Hematopoietic multipotent progenitor cell treated with erythropoietin and hydrocortisone succinate and interleukin-3 and kit ligand, for 17 days (in vitro differentiated cells): ENCODE measurements at regions not wholly inside any gene's neighbourhood (a gene's known extent, or its start where the extent isn't known, plus 50 kb on each side); places are given as distances from the start of the nearest gene placed in this dataset.
"Not testable (repeated sequence)": the region's sequence is repeated elsewhere in the genome, so short reads cannot be mapped to it uniquely, and the experiment has no call there.

ENCODE experiments used
- DNase-seq: peaks from one replicate; pipeline ENCODE4 v3.0.0-alpha.2; 2015; ENCODE audit warnings: low spot score

DNA sequence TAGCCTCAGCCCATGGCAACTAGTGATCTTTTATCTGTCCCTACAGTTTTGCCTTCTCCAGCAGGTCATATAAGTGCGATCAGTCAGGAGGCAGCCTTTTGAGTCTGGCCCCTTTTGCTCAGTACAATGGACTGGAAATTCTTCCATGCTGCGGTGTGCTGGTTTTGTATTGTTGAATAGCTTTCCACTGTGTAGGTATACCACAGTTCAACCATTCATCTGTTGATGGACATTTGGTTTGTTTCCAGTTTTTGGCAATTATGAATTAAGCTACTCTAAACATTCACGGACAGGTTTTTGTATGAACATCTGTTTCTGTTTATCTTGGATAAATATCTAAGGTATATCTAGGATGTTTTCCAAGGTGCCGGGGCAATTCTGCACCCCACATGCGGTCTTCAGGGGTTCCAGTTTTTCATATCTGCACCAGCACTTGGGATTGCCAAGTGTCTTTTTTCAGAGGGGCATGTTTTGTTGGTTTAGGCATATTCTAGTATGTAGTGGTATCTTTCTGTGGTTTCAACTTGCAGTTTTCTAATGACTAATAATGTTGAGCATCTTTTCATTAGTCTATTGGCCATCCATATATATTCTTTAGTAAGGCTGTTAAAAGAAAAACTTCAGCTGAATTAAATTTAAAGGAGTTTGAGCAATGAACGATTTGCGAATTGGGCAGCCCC is 141.0 kb downstream of the TFAP2C start:
- no peak for DNase-seq

DNA sequence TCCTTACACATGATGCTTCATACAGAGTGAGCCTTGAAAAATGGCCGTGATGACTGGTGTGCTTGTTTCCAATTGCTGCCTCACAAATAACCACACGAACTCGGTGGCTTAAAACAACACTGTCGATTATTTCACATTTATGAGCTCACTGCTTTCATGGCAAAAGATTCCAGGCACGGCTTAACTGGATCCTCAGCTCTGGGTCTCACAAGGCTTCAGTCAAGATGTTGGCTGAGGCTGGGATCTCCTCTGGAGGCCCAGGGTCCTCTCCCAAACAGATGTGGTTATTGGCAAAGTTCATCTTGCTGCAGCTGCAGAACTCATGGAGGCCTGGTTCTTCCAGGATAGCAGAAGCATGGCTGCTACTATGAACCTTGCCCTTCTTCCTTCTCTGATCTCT is 144.6 kb downstream of the TFAP2C start:
- DNase-seq, result no peak

DNA sequence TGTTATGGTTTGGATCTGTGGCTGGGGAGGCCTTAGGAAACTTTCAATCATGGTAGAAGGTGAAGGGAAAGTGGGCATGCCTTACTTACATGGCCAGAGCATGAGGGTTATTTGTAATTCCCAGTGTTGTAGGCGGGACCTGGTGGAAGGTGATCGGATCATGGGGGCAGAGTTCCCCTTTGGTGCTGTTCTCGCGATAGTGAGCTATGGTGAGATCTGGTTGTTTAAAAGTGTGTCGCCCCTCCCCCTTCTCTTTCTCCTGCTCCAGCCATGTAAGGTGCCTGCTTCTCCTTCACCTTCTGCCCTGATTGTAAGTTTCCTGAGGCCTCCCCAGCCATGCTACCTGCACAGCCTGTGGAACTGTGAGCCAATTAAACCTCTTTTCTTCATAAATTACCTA is 145.8 kb downstream of the TFAP2C start:
- no peak for DNase-seq

DNA sequence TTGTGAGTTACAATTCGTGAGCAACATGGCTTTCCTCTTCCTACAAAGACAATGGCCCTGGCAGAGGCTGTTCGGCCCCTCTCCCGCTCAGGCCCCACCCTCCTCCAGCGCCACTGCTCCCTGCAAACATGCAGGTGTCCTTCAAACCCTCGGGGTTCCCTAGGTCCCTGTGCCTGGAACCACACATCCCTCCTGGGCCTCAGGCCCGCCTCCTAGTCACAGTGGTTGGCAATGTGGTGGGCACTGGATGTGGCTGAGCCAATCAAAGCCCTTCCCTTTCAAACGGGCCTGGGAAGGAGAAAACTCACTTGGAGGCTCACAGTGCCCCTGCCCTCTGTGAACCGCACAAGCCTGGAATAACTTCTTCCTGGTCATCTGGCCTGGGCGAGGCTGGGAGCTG is 147.2 kb downstream of the TFAP2C start:
- no peak for DNase-seq

DNA sequence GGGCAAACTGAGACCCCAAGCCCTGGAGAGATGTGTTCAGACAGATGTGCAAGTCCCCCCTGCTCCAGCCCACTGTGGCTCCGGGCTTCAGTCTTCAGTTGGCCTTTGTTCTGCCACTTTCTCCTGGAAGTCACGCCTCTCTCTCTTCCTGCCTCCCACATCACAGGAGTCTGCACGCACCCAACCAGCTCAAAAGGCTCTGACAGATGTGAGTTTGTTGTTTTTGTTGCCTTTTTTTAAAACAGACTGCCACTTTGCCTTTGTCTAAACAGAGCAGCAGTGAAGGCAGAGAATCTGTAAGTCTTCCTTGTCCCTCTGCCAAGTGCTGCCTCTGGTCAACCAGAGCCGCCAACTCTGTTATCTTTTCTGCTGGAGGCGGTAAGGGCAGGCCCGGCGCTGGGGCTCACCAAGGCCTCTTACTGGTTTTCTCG is 149.7 kb downstream of the TFAP2C start:
- no peak for DNase-seq

DNA sequence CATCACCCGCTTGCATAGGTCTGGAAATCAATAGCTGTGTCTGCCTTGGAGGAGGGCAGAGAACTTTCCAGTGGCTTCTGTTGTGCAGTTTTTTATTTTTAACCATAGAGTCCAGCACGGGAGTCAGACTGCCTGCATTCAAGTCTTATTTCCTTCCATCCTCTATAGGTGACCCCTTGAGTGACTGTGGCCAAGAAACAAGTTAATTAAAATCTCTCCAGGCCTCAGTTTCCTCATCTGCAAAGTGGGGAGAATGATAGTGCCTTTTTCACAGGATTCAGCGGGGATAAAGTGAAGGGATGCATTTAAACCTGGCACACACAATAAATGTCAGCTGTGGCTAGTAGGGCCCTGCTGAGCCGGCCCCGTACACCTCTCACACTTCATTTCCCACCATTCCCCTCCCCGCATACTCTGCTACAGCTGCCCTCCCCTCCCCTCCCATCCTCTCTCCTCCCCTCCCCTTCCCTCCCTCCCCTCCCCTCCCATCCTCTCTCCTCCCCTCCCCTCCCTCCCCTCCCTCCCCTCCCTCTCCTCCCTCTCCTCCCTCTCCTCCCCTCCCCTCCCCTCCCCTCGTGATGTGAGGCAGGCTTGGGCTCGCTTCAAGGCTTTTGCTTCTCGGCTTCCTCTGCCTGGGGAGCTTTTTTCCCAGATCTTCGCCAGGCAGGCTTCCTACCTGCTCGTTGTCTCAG is 150.5 kb downstream of the TFAP2C start:
- no peak for DNase-seq

DNA sequence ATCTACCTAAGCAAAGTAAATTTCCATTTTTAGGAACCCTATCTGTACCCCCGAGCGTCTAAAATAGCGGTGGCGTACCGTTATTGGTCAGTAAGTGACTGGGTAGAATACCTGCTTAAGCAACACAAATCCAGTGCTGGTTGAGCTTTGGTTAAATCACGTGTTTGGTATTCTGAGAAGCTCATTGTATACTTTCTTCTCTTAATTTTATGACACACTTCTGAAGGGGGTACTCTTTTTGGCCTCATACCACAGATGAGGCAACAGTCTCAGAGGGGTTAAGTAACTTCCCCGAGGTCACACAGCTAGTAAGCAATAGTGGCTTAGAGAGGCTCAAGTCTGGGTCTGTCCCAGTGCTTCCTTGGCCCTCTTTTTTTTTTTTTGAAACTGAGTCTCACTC is 151.2 kb downstream of the TFAP2C start:
- DNase-seq, result no peak

DNA sequence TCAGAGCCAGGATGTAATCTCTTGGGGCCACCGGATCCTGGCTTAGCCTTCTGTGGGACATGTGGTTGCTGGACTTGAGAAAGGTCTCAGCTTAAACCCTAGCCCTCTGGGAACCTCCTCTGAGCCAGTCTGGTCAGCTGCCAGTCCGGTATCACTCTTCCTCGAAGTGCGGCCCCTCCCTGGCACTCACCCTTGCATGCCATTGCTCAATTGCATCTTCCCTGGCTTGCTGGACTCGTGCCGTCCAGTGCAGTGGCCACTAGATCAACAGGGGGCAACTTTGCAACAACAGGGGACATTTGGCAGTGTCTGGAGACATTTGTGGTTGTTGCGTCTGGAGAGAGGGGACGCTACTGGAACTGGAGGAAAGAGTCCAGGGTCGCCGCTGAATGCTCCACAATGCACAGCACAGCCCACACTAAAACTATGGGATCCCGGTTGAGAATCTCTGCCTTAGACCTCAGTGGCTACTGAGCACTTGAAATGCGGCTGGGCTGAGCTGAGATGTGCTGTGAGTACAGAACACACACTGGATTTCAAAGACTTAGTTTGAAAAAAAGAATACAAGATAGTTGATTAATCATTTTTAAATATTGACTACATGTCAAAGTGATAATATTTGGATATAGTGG is 152.1 kb downstream of the TFAP2C start:
- DNase-seq, result no peak

DNA sequence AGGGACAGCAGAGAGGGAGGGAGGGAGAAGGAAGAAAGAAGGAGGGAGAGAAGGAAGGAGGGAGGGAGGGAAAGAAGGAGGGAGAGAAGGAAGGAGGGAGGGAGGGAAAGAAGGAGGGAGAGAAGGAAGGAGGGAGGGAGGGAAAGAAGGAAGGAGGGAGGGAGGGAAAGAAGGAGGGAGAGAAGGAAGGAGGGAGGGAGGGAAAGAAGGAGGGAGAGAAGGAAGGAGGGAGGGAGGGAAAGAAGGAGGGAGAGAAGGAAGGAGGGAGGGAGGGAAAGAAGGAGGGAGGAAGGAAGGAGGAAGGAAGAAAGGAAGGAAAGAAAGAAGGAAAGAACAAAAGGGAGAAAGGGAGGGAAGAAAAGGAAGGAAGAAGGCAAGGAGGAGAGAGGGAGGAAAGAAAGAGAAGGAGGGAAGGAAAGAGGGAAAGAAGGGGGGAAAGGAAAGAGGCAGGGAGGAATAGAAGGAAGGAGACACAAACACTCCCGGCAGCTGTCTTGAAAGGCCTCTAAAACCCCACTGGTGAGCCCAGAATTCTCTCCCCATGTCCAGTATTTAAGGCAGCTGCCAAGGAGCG is 153.0 kb downstream of the TFAP2C start:
- not testable (repeated sequence) for DNase-seq

DNA sequence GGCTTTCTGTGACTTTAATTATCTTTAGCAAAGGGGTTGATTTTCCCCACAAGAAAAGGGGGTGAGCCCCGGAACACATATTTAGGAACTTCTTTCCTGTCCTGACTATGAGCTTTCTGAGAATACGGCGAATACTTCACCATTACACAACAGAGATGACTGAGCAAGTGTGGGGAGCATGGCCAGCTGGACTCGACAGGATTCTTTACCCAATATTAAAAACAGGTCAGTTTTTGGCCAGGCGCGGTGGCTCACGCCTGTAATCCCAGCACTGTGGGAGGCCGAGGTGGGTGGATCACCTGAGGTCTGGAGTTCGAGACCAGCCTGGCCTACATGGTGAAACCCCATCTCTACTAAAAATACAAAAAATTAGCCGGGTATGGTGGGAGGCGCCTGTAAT is 153.7 kb downstream of the TFAP2C start:
- DNase-seq, result not testable (repeated sequence)

DNA sequence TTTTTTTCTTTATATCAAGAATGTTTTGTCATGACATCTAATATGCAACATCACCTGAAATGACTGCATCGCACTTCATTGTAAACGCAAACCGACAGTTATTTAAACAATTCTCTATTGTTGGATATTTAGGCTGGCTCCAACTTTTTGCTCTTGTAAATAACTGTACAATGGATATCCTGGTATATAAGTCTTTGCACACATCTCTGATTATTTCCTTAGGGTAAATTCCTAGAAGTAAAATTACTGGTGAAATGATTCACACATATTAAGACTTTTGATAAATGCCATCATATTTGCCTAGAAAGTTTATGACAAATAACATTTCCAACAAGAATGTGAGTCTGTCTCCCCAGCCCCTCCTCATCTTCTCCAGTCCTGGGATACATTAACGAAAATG is 154.7 kb downstream of the TFAP2C start:
- no peak for DNase-seq

DNA sequence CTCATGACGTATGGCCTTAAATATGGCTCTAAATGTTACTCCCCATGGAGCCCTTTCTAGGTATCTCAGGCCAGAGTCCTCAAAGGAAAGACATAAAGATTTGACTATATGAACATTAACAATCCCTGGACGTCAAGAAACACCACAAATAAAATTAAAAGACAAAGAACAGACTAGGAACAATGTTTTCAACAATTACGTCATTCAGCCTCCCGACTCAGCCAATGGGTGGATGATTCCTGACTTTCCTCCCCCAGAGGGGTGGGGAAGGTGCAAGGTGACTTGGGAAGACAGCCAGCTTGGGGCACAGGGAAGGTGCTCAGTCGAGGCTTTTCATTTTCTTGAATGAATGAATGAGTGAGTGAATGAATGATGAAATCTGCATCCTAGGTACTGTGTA is 157.4 kb downstream of the TFAP2C start:
- DNase-seq, result no peak

DNA sequence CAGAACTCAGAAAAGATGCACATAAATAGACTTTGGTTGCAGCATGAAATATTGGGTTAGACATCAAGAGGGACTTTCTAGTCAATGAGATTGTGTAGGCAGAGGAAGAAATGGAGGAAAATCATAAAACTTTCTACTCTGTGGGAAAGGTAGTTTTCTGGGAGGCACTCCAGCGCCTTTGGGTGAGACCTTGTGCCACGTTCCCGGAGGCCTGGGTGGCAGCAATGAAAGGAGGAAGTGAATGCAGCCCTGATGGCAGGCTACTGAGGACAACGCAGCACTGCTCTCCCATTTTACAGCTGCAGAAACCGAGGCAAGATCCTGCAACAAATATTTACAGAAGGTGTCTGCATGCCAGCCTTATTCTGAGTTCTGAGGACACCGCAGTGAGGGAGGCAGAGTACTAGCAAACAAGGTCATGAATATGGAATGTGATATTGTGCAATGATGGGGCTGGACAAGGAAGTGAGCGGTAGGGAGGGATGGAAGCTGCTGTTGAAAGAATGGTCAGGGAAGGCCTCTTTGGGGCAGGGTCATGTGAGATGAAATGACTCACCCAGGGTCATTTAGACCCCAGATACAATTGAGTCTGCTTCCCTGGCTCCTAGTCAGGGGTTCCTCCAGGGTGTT is 159.1 kb downstream of the TFAP2C start:
- no peak for DNase-seq

DNA sequence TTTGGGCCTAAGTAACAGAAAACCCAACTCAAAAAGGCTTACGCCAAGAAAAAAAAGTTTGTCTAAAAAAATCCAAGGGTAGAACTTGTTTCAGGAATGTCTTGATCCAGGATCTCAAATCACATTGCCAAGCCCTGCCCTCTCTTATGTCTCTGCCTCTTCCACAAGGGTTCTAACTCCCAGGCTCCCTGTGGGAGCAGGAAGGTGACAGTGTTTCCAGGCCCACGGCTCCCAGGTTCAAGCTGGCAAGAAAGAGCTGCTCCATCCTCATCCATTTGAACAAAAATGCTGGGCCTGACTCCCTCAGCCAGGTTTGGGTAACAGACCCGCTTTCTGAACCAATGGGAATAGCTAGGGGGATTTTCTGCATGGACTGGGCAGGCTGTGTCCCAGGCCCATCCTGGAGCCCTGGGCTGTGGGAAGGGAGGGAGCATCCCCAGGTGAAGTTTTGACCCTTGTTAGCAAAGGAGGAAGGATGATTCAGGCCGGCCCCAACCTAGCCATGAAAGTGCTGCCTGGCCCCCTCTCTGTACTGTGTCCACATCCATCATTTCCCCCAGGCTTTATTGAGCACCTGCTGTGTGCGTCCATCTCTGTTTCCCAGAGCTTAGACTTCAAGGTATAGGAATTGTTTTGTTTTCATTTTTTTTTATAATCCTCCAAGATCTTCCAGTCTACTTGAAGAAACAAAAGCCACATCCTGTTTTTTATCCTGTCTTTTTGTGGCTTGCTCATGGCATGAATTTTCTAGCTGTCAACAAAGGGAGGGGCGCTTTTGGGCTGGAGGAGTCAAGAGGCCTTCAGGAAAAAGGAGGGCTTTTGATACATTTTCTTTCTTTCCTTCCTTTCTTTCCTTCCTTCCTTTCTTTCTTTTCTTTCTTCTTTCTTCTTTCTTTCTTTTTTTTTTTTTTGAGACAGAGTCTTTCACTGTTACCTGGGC is 159.8 kb downstream of the TFAP2C start:
- no peak for DNase-seq

DNA sequence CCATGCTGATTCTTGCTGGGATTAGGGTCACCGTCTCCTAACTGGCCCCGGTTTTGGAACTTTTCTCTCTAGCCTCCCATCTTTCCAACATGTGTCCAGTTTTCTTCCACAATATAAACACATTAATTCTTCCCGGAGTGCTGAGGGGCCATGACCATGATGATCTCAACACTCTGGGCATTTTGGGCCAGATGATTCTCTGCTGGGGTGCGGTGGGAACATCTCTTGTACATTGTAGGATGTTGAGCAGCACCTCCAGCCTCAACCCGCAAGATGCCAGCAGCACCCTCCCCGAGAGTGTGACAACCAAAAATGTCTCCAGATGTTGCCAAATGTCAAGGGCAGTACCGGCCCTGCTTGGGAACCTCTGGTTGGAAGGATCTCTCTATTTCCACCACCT is 164.8 kb downstream of the TFAP2C start:
- DNase-seq, result no peak

DNA sequence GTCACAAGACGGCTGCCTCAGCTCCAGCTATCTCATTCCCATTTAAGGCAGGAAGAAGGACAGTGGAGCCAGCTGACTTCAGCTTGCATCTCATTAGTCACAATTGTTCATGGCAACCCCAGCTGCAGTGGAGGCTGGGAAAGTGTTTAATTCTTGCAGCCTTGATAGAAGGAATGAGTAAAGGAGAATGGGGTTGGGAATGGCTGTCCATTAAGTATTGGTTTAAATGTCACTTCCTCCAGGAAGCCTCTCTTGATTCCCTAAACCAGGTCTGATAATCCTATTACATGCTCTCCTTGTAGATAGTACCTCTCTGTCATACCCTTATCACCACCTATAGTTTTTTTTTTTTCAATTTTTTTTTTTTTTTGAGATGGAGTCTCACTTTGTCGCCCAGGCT is 166.4 kb downstream of the TFAP2C start:
- no peak for DNase-seq

DNA sequence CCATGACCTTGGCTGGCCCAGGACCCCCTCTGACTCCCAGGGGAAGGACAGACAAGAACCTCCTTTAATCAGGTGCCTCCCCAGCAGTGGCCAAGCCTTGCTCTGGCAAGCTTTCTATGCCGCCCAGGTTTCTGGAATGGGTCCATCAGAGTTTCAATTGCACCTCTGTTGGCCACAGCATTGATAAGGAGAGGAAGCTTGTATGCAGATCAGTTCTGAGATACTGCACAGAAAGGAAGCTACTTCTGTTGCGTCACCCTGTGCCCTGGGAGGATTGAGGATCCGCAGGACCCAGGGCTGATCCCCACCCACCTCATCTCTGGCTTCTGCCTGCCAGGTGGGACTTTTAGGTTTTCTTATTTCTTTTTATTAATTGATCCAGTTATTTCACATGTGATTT is 167.2 kb downstream of the TFAP2C start:
- no peak for DNase-seq

DNA sequence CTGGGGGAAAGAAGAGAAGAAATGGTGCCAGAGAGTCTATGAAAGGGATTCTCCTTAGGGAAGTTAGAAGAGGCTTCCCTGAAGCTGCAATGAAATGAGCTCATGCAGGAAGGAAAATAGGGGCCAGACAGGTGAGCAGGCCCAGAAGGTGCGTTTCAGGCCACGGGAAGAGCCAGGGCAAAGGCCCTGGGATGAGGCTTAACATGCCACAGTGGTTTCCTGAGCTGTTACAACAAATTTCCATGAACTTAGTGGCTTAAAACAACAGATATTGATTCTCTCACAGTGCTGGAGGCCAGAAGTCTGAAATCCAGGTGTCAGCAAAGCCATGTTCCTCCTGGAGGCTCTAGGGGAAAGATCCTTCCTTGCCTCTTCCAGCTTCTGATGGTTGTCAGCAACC is 167.9 kb downstream of the TFAP2C start:
- DNase-seq, result no peak

DNA sequence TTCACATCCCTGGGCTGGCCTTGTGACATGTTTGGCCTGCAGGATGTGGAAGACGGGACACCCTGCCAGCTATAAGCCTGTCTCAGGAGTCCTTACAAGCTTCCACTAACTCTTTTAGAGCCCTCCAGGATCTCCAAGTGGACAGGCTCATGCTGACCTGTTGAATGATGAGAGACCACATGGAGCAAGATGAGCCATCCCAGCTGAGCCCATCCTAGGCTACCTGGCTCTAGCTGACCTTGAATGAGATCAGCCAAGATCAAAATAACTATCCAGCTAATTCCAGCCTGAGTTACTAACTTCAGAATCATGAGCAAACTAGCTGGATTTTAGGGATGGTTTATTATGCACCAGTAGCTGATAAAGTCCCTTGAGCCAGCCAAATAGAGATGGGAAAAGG is 169.5 kb downstream of the TFAP2C start:
- no peak for DNase-seq

DNA sequence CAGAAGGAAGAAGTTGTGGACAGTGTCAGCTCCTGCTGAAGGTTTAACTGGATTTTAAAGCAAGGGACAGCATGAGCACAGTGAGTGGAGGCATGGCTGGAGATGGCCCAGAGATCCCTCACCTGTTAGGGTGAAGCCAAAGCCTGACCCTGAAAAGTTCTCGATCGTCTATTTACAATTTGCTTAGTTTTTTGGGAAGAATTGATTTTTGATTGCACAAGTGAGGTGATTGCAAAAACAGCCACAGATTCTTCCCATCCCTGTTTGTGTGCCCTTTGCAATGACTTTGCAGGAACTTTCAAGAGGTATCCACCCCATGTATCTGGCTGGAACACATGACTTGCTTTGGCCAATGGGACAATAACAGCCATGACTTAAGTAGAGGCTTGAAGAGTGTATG is 170.1 kb downstream of the TFAP2C start:
- no peak for DNase-seq

DNA sequence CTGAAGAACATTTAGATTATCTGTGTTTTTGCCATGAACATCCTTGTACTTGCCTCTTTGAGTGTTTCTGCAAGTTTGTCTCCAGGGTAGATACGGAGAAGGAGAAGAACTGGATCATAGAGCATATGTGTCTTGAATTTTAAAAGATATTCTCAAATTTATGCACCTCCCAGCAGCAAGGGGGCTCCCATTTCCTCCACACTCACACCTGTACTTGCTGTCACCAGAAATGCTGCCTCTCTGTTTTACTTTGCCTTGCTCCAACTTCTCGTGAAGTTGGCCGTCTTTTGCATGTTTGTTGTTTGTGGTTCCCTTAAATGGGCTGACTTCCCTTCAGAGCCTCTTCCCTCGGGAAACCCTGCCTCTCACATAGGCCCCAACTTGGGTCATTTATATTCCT is 171.0 kb downstream of the TFAP2C start:
- no peak for DNase-seq
